AG09309 (cell line): ENCODE measurements at regions not wholly inside any gene's neighbourhood (a gene's known extent, or its start where the extent isn't known, plus 50 kb on each side); places are given as distances from the start of the nearest gene placed in this dataset.
A peak's percentile ranks its signal among the peaks of the same experiment; 100 is the strongest.

Experiments
- DNase-seq: peaks from one replicate; pipeline ENCODE4 v3.0.0-alpha.2; 2010; ENCODE audit warnings: low read depth
- H3K4me3 ChIP-seq: 2 replicates; pipeline ENCODE4 v1.5.1; 2011; ENCODE audit warnings: mild to moderate bottlenecking, low read depth, low read length, moderate library complexity; ENCODE audit not compliant: control insufficient read depth
- CTCF ChIP-seq: IDR thresholded peaks from 2 replicates; pipeline ENCODE4 v1.5.1; 2011; ENCODE audit warnings: mild to moderate bottlenecking, low read depth, low read length, inconsistent platforms; ENCODE audit not compliant: insufficient read depth, control insufficient read depth; ENCODE audit errors: missing control alignments

DNA sequence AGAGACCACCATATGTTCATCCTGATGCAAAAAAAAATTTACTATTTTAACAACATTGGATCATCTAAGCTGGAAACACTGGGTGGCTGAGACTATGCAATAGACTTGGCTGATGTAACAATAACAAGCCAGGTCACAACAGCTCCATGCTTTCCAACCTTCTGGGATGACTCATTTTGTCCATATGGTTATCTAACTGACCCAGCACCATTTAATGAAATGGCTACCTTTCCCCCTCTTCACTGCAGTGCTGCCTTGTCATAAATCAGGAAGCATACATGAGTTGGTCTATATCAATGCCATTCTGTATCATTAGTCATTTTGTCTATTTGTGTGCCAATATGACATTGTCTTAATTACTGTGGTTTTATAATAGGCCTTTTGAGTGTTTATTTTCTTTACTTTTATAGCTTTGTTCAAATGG, 217.6 kb upstream of the KCNJ16 start:
- DNase-seq, result peak; percentile 92
- TF ChIP-seq CTCF, result no peak

DNA sequence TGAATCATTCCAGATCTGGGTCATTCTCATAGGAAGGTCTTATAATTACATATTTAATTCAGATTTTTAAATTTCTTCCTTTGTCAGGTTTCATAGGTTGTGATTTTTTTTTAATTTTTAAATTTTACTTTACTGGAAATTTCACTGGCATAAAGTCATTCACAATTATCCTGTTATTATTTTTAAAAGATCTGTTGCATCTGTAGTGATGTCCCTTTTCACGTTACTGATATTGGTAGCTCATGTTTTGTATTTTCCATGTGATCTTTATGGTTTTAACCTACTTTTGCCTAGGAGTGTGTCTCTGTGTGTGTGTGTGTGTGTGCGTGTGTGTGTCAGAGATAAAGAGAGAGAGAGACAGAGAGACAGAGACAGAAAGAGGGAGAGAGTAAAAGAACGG, 216.6 kb upstream of the KCNJ16 start:
- no peak overlapping the region for H3K4me3 ChIP-seq
- DNase-seq, result no peak
- TF ChIP-seq CTCF, result no peak

More for the DNA sequence above, 217.6 kb upstream of the KCNJ16 start:
- H3K4me3 ChIP-seq, result no peak overlapping the region

- no peak for DNase-seq
- no peak for TF ChIP-seq CTCF
- H3K4me3 ChIP-seq, result no peak overlapping the region
Observed at GRCh38 chr17:69860142-69860680, 214.8 kb upstream of the KCNJ16 start.

DNA sequence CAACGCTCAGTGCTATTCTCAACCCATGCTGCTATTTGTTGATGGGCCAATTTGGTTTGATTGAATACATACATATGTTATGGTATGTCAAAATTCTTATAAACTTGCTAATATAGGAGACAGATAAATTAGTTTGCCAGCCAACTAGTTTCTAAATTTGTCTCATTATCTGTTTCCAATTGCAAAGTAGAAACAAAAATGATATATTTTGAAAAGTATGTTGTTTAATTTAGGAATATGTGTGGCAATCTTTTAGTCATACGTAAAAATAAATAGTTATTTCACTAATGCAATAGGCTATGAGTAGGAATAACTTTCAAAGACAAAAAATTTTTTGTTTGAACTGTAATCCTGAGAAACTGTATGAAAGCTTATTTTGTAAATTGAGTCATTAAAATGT, 210.6 kb upstream of the KCNJ16 start:
- no peak for TF ChIP-seq CTCF
- no peak overlapping the region for H3K4me3 ChIP-seq
- no peak for DNase-seq

- no peak for TF ChIP-seq CTCF
- DNase-seq, result no peak
- H3K4me3 ChIP-seq, result no peak overlapping the region
Observed at GRCh38 chr17:69869667-69870066, 205.4 kb upstream of the KCNJ16 start.

GRCh38 chr17:69870091-69870530, 204.9 kb upstream of the KCNJ16 start:
- no peak for TF ChIP-seq CTCF
- DNase-seq, result no peak

More at GRCh38 chr17:69870091-69870530, 204.9 kb upstream of the KCNJ16 start:
- no peak overlapping the region for H3K4me3 ChIP-seq
